NCI-H2227 (cell line): ENCODE measurements at regions not wholly inside any gene's neighbourhood (a gene's known extent, or its start where the extent isn't known, plus 50 kb on each side); places are given as distances from the start of the nearest gene placed in this dataset.

ENCODE experiments used
- DNase-seq: peaks from one replicate; lab custom pipeline; 2025; ENCODE audit not compliant: unreplicated experiment; lab: John Stamatoyannopoulos, UW

- no peak for DNase-seq
These were observed 250.2 kb downstream of the AASDHPPT start for GRCh38 chr11:106327637-106328036.

- DNase-seq: no peak
These were observed 252.0 kb downstream of the AASDHPPT start for GRCh38 chr11:106329273-106330018.

- DNase-seq: no peak
These were observed 253.7 kb downstream of the AASDHPPT start for GRCh38 chr11:106331176-106331575.

- DNase-seq: no peak
These were observed 256.2 kb downstream of the AASDHPPT start for GRCh38 chr11:106333678-106334077.

GRCh38 chr11:106344394-106344793 is 266.9 kb downstream of the AASDHPPT start:
- no peak for DNase-seq

- no peak for DNase-seq
These were observed 267.5 kb downstream of the AASDHPPT start for GRCh38 chr11:106344966-106345365.

GRCh38 chr11:106353031-106353430 is 275.6 kb downstream of the AASDHPPT start:
- DNase-seq: no peak

- no peak for DNase-seq
These were observed 291.8 kb downstream of the AASDHPPT start for GRCh38 chr11:106369224-106369623.

- DNase-seq: no peak
These were observed 301.2 kb downstream of the AASDHPPT start for GRCh38 chr11:106378513-106379179.

- no peak for DNase-seq
These were observed 301.8 kb downstream of the AASDHPPT start for GRCh38 chr11:106379265-106379664.

GRCh38 chr11:106379712-106380111 is 302.2 kb downstream of the AASDHPPT start:
- DNase-seq: no peak

GRCh38 chr11:106381895-106382294 is 304.4 kb downstream of the AASDHPPT start:
- DNase-seq: no peak

- DNase-seq: no peak
These were observed 307.0 kb downstream of the AASDHPPT start for GRCh38 chr11:106384429-106384828.

GRCh38 chr11:106386519-106386918 is 309.1 kb downstream of the AASDHPPT start:
- no peak for DNase-seq

- DNase-seq: no peak
These were observed 311.6 kb downstream of the AASDHPPT start for GRCh38 chr11:106389101-106389500.

- no peak for DNase-seq
These were observed 312.6 kb downstream of the AASDHPPT start for GRCh38 chr11:106390078-106390477.

GRCh38 chr11:106391771-106392420 is 314.4 kb downstream of the AASDHPPT start:
- DNase-seq: no peak

GRCh38 chr11:106395716-106396349 is 318.4 kb downstream of the AASDHPPT start:
- DNase-seq: no peak

- DNase-seq: no peak
These were observed 320.5 kb downstream of the AASDHPPT start for GRCh38 chr11:106397787-106398501.

GRCh38 chr11:106398502-106399075 is 321.1 kb downstream of the AASDHPPT start:
- no peak for DNase-seq

- DNase-seq: no peak
These were observed 321.6 kb downstream of the AASDHPPT start for GRCh38 chr11:106399076-106399511.
